OCI-LY7 (cell line): ENCODE measurements at regions not wholly inside any gene's neighbourhood (a gene's known extent, or its start where the extent isn't known, plus 50 kb on each side); places are given as distances from the start of the nearest gene placed in this dataset.

Experiments used
- EZH2phosphoT487 ChIP-seq: fragments of 200-600 bp; sonication (generic); IDR thresholded peaks from 2 replicates; pipeline ENCODE4 v1.6.1; 2018; ENCODE audit warnings: low read depth, borderline replicate concordance, mild to moderate bottlenecking, mixed run types, antibody characterized with exemption, low read length, moderate library complexity, mixed read lengths
- TF ChIP-seq, protein P1 (sequence below): fragments of 200-600 bp; sonication (generic); conservative IDR thresholded peaks from 2 replicates; pipeline ENCODE4 v1.5.1; 2014; ENCODE audit warnings: mild to moderate bottlenecking, antibody characterized with exemption, low read length, moderate library complexity, mixed read lengths

DNA sequence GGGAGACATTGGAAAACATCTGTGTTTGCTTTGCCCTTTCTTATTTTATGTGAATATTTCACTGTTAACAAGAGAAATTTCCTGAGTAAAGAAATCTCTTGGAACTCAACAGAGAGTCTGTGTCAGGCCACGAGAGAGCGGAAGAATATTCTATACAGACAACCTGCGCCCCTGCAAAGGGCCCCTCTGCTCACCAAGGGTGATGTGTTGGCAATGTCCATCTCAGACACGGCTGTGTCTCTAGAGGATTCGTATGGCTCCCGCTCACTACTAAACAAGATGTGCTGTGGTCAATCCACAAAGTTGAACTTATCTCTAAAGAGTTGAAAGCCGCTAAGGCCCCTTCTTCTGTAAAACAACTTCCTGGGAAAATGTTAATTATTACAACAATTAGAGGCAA lies 241.0 kb upstream of the IRX1 start:
- TF ChIP-seq, protein P1, sequence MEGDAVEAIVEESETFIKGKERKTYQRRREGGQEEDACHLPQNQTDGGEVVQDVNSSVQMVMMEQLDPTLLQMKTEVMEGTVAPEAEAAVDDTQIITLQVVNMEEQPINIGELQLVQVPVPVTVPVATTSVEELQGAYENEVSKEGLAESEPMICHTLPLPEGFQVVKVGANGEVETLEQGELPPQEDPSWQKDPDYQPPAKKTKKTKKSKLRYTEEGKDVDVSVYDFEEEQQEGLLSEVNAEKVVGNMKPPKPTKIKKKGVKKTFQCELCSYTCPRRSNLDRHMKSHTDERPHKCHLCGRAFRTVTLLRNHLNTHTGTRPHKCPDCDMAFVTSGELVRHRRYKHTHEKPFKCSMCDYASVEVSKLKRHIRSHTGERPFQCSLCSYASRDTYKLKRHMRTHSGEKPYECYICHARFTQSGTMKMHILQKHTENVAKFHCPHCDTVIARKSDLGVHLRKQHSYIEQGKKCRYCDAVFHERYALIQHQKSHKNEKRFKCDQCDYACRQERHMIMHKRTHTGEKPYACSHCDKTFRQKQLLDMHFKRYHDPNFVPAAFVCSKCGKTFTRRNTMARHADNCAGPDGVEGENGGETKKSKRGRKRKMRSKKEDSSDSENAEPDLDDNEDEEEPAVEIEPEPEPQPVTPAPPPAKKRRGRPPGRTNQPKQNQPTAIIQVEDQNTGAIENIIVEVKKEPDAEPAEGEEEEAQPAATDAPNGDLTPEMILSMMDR = no peak
- TF ChIP-seq EZH2phosphoT487 = no peak
